Calu3 (cell line): ENCODE measurements at regions not wholly inside any gene's neighbourhood (a gene's known extent, or its start where the extent isn't known, plus 50 kb on each side); places are given as distances from the start of the nearest gene placed in this dataset.

Source experiments
- BruUV-seq: library from RNA; stranded (reverse); fragments of 400-500 nt; replicated peaks from 2 replicates; lab custom pipeline; 2021; lab: Mats Ljungman, UMichigan
- CTCF ChIA-PET: fragments of 300-600 bp; sonication (Branson Sonifier 250); formaldehyde crosslinking; loops from one replicate; lab custom pipeline; 2022; ENCODE audit warnings: antibody characterized with exemption; lab: Charles Lee
- DNase-seq: peaks from one replicate; pipeline ENCODE4 v3.0.0; 2022
- H3K27ac Mint-ChIP-seq: one replicate; pipeline ENCODE4 v1.8.0; 2022; ENCODE audit warnings: mixed read lengths; ENCODE audit not compliant: unreplicated experiment
- H3K27me3 Mint-ChIP-seq: one replicate; pipeline ENCODE4 v1.8.0; 2022; ENCODE audit warnings: mixed read lengths; ENCODE audit not compliant: unreplicated experiment
- H3K36me3 Mint-ChIP-seq: one replicate; pipeline ENCODE4 v1.8.0; 2022; ENCODE audit warnings: mild to moderate bottlenecking, moderate library complexity, mixed read lengths; ENCODE audit not compliant: insufficient read depth, unreplicated experiment
- H3K4me1 Mint-ChIP-seq: one replicate; pipeline ENCODE4 v1.8.0; 2022; ENCODE audit warnings: mild to moderate bottlenecking, low read depth, mixed read lengths; ENCODE audit not compliant: unreplicated experiment
- H3K4me3 Mint-ChIP-seq: one replicate; pipeline ENCODE4 v1.8.0; 2022; ENCODE audit warnings: mild to moderate bottlenecking, low read depth, moderate library complexity, mixed read lengths; ENCODE audit not compliant: unreplicated experiment
- H3K9me3 Mint-ChIP-seq: one replicate; pipeline ENCODE4 v1.8.0; 2022; ENCODE audit warnings: low read depth, mixed read lengths; ENCODE audit not compliant: unreplicated experiment
- CTCF ChIP-seq: fragments of 200-600 bp; IDR thresholded peaks from one replicate; pipeline ENCODE4 v1.8.0; 2022; ENCODE audit warnings: antibody characterized with exemption; ENCODE audit not compliant: unreplicated experiment
- intact Hi-C: fragments of 100-400 bp; cut with micrococcal nuclease; formaldehyde crosslinking; loops from one replicate; pipeline ENCODE4 v1.10.0; 2022; ENCODE audit not compliant: unreplicated experiment

GRCh38 chr1:101364370-101365120 is 127.7 kb downstream of the S1PR1 start:
- no peak for DNase-seq
- BruUV-seq: no TSS peak
- Mint-ChIP-seq H3K4me3 (no peak overlapping the region), H3K4me1 (no peaks in the 10 kb centered on the region), H3K9me3 (no peaks in the 10 kb centered on the region), H3K36me3 (no peaks in the 10 kb centered on the region), H3K27me3 (peaks cover 13% of the 10 kb centered on the region), H3K27ac (no peak overlapping the region)
- CTCF ChIA-PET: no interaction called here
- intact Hi-C loops: no loop called here
- TF ChIP-seq CTCF: no peak

- no TSS peak for BruUV-seq
- Mint-ChIP-seq H3K9me3 (no peaks in the 10 kb centered on the region), H3K27ac (no peak overlapping the region), H3K4me3 (no peak overlapping the region), H3K36me3 (no peaks in the 10 kb centered on the region), H3K4me1 (no peaks in the 10 kb centered on the region), H3K27me3 (peaks cover 12% of the 10 kb centered on the region)
- CTCF ChIA-PET: no interaction called here
- TF ChIP-seq CTCF: no peak
- no peak for DNase-seq
- intact Hi-C loops: no loop called here
Observed at GRCh38 chr1:101365186-101365585, 128.4 kb downstream of the S1PR1 start.

- BruUV-seq: no TSS peak
- no peaks in the 10 kb centered on the region for H3K4me1 Mint-ChIP-seq
- no peak overlapping the region for H3K4me3 Mint-ChIP-seq
- TF ChIP-seq CTCF: no peak
- DNase-seq: no peak
- no peaks in the 10 kb centered on the region for H3K36me3 Mint-ChIP-seq
- intact Hi-C loops: no loop called here
- H3K9me3 Mint-ChIP-seq: no peaks in the 10 kb centered on the region
- CTCF ChIA-PET: no interaction called here
- peaks cover 12% of the 10 kb centered on the region for H3K27me3 Mint-ChIP-seq
- no peak overlapping the region for H3K27ac Mint-ChIP-seq
Observed at GRCh38 chr1:101365878-101366277, 129.1 kb downstream of the S1PR1 start.

- intact Hi-C loops: no loop called here
- Mint-ChIP-seq H3K4me1 (no peaks in the 10 kb centered on the region), H3K36me3 (no peaks in the 10 kb centered on the region), H3K27me3 (peaks cover 12% of the 10 kb centered on the region), H3K9me3 (no peaks in the 10 kb centered on the region), H3K27ac (no peak overlapping the region), H3K4me3 (no peak overlapping the region)
- DNase-seq: no peak
- no TSS peak for BruUV-seq
- CTCF ChIA-PET: no interaction called here
- no peak for TF ChIP-seq CTCF
Observed at GRCh38 chr1:101366513-101367215, 129.8 kb downstream of the S1PR1 start.
